ENCODE measurements at regions not wholly inside any gene's neighbourhood (a gene's known extent, or its start where the extent isn't known, plus 50 kb on each side); places are given as distances from the start of the nearest gene placed in this dataset.

- DNase-seq (ENCODE audit: low spot score) = no peak
- Mint-ChIP-seq H3K27me3 (ENCODE audit: low read depth) (no peaks in the 10 kb centered on the region), H3K27ac (ENCODE audit: unreplicated experiment) (peak overlapping the region; percentile 39), H3K36me3 (ENCODE audit: low read depth) (no peaks in the 10 kb centered on the region), H3K9me3 (ENCODE audit: low read depth) (no peaks in the 10 kb centered on the region), H3K4me3 (ENCODE audit: unreplicated experiment) (no peak overlapping the region), H3K4me1 (ENCODE audit: low read depth) (peaks cover 27% of the 10 kb centered on the region)
- no peak for TF ChIP-seq CTCF (IDR thresholded peaks at IDR 0.05)
These were observed 98.9 kb upstream of the MAPRE2 start for GRCh38 chr18:34942276-34942675.

GRCh38 chr18:34942975-34943374, 98.2 kb upstream of the MAPRE2 start:
- Mint-ChIP-seq H3K4me3 (ENCODE audit: unreplicated experiment) (no peak overlapping the region), H3K27ac (ENCODE audit: unreplicated experiment) (no peak overlapping the region), H3K4me1 (ENCODE audit: low read depth) (peaks cover 34% of the 10 kb centered on the region), H3K27me3 (ENCODE audit: low read depth) (no peaks in the 10 kb centered on the region), H3K36me3 (ENCODE audit: low read depth) (no peaks in the 10 kb centered on the region), H3K9me3 (ENCODE audit: low read depth) (no peaks in the 10 kb centered on the region)
- DNase-seq (ENCODE audit: low spot score) = no peak
- TF ChIP-seq CTCF (IDR thresholded peaks at IDR 0.05) = no peak

GRCh38 chr18:34943587-34943986, 97.6 kb upstream of the MAPRE2 start:
- H3K4me3 Mint-ChIP-seq (ENCODE audit: unreplicated experiment) = no peak overlapping the region
- TF ChIP-seq CTCF (IDR thresholded peaks at IDR 0.05) = no peak
- peaks cover 35% of the 10 kb centered on the region for H3K4me1 Mint-ChIP-seq (ENCODE audit: low read depth)
- H3K27me3 Mint-ChIP-seq (ENCODE audit: low read depth) = no peaks in the 10 kb centered on the region
- no peak overlapping the region for H3K27ac Mint-ChIP-seq (ENCODE audit: unreplicated experiment)
- no peaks in the 10 kb centered on the region for H3K9me3 Mint-ChIP-seq (ENCODE audit: low read depth)
- no peaks in the 10 kb centered on the region for H3K36me3 Mint-ChIP-seq (ENCODE audit: low read depth)
- DNase-seq (ENCODE audit: low spot score) = no peak

GRCh38 chr18:34947711-34948125, 93.5 kb upstream of the MAPRE2 start:
- Mint-ChIP-seq H3K4me1 (ENCODE audit: low read depth) (peaks cover 24% of the 10 kb centered on the region), H3K9me3 (ENCODE audit: low read depth) (no peaks in the 10 kb centered on the region), H3K27ac (ENCODE audit: unreplicated experiment) (no peak overlapping the region), H3K27me3 (ENCODE audit: low read depth) (no peaks in the 10 kb centered on the region), H3K4me3 (ENCODE audit: unreplicated experiment) (no peak overlapping the region), H3K36me3 (ENCODE audit: low read depth) (no peaks in the 10 kb centered on the region)
- DNase-seq (ENCODE audit: low spot score) = no peak
- no peak for TF ChIP-seq CTCF (IDR thresholded peaks at IDR 0.05)

- Mint-ChIP-seq H3K4me3 (ENCODE audit: unreplicated experiment) (no peak overlapping the region), H3K9me3 (ENCODE audit: low read depth) (peaks cover 3% of the 10 kb centered on the region)
These were observed 89.4 kb upstream of the MAPRE2 start for GRCh38 chr18:34951625-34952379.

More at GRCh38 chr18:34951625-34952379, 89.4 kb upstream of the MAPRE2 start:
- no peaks in the 10 kb centered on the region for H3K36me3 Mint-ChIP-seq (ENCODE audit: low read depth)
- DNase-seq (ENCODE audit: low spot score) = no peak
- H3K4me1 Mint-ChIP-seq (ENCODE audit: low read depth) = peaks cover 21% of the 10 kb centered on the region
- TF ChIP-seq CTCF (IDR thresholded peaks at IDR 0.05) = no peak
- H3K27me3 Mint-ChIP-seq (ENCODE audit: low read depth) = no peaks in the 10 kb centered on the region
- H3K27ac Mint-ChIP-seq (ENCODE audit: unreplicated experiment) = no peak overlapping the region
